Testis (tissue), 2 donors: ENCODE measurements at regions not wholly inside any gene's neighbourhood (a gene's known extent, or its start where the extent isn't known, plus 50 kb on each side); places are given as distances from the start of the nearest gene placed in this dataset.

Experiments
- CTCF ChIP-seq, 3 experiments: fragments of 450-650 bp in 2 of 3; fragments of 200-600 bp in 1 of 3; sonication (generic) in 1 of 3; IDR thresholded peaks; one replicate each; pipeline ENCODE4 v1.5.1; 2016 to 2019; ENCODE audit warnings: antibody characterized with exemption in 3 of 3, mild to moderate bottlenecking in 2 of 3, moderate library complexity in 1 of 3
- POLR2A ChIP-seq: fragments of 450-650 bp; IDR thresholded peaks from one replicate; pipeline ENCODE4 v1.6.1; 2017; ENCODE audit warnings: antibody characterized with exemption, mild to moderate bottlenecking, moderate library complexity

- TF ChIP-seq POLR2A = no peak
- no peak for TF ChIP-seq CTCF (IDR thresholded peaks at IDR 0.05)
These were observed 440.4 kb upstream of the ADAMTS5 start for GRCh38 chr21:27407271-27407670.
